ENCODE measurements at regions not wholly inside any gene's neighbourhood (a gene's known extent, or its start where the extent isn't known, plus 50 kb on each side); places are given as distances from the start of the nearest gene placed in this dataset.

- DNase-seq (ENCODE audit: low spot score): no peak
Measured at GRCh38 chr12:132439333-132439904, 50.5 kb upstream of the FBRSL1 start.

GRCh38 chr12:132438726-132439125 is 51.2 kb upstream of the FBRSL1 start:
- no peak for DNase-seq (ENCODE audit: low spot score)

- DNase-seq (ENCODE audit: low spot score): no peak
Measured at GRCh38 chr12:132437943-132438700, 51.8 kb upstream of the FBRSL1 start.

GRCh38 chr12:132437252-132437932 is 52.6 kb upstream of the FBRSL1 start:
- no peak for DNase-seq (ENCODE audit: low spot score)

GRCh38 chr12:132436791-132437251 is 53.1 kb upstream of the FBRSL1 start:
- no peak for DNase-seq (ENCODE audit: low spot score)

GRCh38 chr12:132435486-132436187 is 54.3 kb upstream of the FBRSL1 start:
- DNase-seq (ENCODE audit: low spot score): no peak

GRCh38 chr12:132433641-132434395 is 56.1 kb upstream of the FBRSL1 start:
- no peak for DNase-seq (ENCODE audit: low spot score)

GRCh38 chr12:132432721-132433577 is 57.0 kb upstream of the FBRSL1 start:
- DNase-seq (ENCODE audit: low spot score): no peak

- no peak for DNase-seq (ENCODE audit: low spot score)
Measured at GRCh38 chr12:132432126-132432705, 57.7 kb upstream of the FBRSL1 start.

- DNase-seq (ENCODE audit: low spot score): no peak
Measured at GRCh38 chr12:132430838-132431774, 58.8 kb upstream of the FBRSL1 start.

- no peak for DNase-seq (ENCODE audit: low spot score)
Measured at GRCh38 chr12:132429946-132430643, 59.9 kb upstream of the FBRSL1 start.

- no peak for DNase-seq (ENCODE audit: low spot score)
Measured at GRCh38 chr12:132429602-132429945, 60.4 kb upstream of the FBRSL1 start.

- DNase-seq (ENCODE audit: low spot score): peak; percentile 87
Measured at GRCh38 chr12:132428936-132429601, 60.9 kb upstream of the FBRSL1 start.

- DNase-seq (ENCODE audit: low spot score): no peak
Measured at GRCh38 chr12:132427999-132428935, 61.7 kb upstream of the FBRSL1 start.

GRCh38 chr12:132427174-132427768 is 62.7 kb upstream of the FBRSL1 start:
- DNase-seq (ENCODE audit: low spot score): no peak

- DNase-seq (ENCODE audit: low spot score): no peak
Measured at GRCh38 chr12:132426349-132427173, 63.4 kb upstream of the FBRSL1 start.

All from cerebellar cortex (tissue), 1 donor.